ENCODE measurements at regions not wholly inside any gene's neighbourhood (a gene's known extent, or its start where the extent isn't known, plus 50 kb on each side); places are given as distances from the start of the nearest gene placed in this dataset.
"Not testable (repeated sequence)": the region's sequence is repeated elsewhere in the genome, so short reads cannot be mapped to it uniquely, and the experiment has no call there.

GRCh38 chr14:97155320-97155719 is 358.1 kb downstream of the VRK1 start:
- DNase-seq, result no peak

DNA sequence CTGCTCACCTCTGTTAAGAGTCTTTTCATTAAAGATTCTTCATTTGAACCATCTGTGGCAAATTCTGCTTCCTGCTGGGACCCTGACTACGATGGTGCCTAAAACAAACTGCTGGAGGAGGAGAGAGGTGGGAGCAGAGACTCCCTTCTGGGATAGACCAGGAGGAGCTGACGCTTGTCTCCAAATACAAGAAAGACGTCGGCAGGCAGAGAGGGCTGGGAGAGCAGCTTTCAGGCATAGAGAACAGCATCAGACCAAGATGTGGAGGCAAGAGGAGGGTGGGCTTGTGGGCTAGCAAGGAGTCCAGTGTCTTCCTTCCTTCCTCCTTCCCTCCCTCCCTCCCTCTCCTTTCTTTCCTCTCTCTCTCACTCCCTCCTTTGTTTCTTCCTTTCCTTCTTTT is 358.6 kb downstream of the VRK1 start:
- no peak for DNase-seq

- no peak for DNase-seq
Observed at GRCh38 chr14:97156705-97157104, 359.5 kb downstream of the VRK1 start.

GRCh38 chr14:97158102-97158501 is 360.9 kb downstream of the VRK1 start:
- no peak for DNase-seq

- DNase-seq, result no peak
Observed at GRCh38 chr14:97159124-97159523, 361.9 kb downstream of the VRK1 start.

DNA sequence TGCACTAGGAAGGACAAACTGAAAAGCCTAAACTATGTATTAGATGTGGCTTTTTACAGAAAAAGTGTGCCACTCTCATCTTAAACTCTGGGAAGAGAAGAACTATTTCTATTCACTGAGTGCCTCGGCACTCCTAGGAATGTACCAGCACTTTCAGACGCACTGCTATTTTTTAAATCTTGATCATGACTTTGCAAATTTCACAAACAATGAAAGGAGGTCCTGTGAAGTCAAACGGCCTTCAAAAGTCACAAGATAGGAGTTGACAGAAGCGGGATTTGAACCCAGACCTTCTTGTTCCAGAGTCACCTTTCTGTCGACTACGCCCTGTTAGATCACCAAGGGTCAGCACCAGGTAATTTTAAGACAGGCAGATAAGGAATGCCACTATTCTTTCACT is 365.4 kb downstream of the VRK1 start:
- no peak for DNase-seq

DNA sequence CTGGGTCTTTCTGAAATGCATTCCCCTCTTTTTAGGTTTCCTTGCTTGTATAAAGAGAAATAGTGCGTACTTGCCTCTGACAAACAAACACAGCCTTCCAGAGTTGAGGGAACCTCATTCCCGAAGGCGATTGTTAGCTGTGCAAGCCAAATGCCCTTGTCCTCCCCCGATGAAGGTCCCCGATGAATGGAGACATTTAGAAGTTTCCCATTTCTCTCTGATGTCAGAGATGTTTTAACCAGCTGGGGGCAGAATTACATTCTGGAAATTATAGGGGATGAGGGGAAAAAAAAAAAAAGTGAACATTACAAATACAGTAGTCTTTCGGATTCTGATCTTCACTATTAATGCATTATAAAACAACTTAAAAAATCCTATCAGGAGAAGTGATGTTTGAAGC is 366.8 kb downstream of the VRK1 start:
- DNase-seq, result no peak

DNA sequence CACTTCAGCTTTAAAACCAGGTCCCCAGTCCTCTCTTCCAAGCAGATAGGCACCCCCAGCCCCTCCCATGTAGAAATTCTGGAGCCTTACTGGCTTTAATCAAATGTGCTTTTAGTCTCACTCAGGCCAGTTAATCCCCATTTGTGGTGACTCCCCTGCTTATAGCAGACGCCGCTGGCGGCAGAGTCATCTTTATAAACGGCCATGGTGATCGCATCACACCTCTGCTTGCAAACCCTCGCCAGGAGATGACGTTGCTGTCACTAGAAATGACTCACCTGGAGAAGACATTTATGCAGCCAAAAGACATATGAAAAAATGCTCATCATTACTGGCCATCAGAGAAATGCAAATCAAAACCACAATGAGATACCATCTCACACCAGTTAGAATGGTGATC is 369.3 kb downstream of the VRK1 start:
- DNase-seq, result no peak

DNA sequence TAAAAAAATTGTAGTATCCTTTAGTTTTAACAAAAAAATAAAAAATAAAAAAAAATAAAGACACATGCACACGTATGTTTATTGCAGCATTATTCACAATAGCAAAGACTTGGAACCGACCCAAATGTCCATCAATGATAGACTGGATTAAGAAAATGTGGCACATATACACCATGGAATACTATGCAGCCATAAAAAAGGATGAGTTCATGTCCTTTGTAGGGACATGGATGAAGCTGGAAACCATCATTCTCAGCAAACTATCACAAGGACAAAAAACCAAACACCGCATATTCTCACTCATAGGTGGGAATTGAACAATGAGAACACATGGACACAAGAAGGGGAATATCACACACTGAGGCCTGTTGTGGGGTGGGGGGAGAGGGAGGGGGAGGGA is 370.4 kb downstream of the VRK1 start:
- not testable (repeated sequence) for DNase-seq

- DNase-seq, result no peak
Observed at GRCh38 chr14:97172644-97173043, 375.5 kb downstream of the VRK1 start.

DNA sequence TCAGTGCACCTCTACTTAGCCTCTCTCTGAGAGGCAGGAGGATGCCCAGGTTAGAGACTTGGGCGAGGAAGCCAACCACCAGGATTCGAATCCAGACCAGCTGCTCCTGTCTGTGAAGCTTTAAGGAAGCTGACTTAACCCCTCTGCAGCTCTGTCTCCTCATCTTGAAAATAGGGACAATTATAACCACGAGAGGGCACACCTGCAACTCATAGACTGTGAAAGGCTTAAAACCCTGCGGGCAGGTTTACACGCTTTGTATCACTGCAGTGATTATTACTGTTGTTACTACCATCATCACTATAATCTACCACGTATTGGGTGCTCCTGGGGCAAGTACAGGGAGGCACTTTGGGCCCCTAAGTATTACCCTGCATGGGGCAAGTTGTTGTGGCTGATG is 379.8 kb downstream of the VRK1 start:
- peak in 1 of 2 donors; percentile 33 for DNase-seq

DNA sequence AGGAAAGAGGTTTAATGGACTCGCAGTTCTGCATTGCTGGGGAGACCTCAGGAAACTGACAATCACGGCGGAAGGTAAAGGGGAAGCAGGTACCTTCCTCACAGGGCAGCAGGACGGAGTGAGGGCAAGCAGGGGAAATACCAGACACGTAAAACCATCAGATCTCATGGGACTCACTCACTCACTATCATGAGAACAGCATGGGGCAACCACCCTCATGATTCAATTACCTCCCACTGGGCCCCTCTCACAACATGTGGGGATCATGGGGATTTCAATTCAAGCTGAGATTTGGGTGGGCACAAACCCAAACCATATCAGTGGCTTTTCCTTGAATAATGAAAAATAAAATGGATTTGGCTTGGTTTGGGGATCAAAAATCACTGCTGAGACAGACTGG is 380.5 kb downstream of the VRK1 start:
- DNase-seq, result no peak

GRCh38 chr14:97178781-97179180 is 381.6 kb downstream of the VRK1 start:
- DNase-seq, result no peak

- DNase-seq, result peak; percentile 16 to 26
Observed at GRCh38 chr14:97179573-97179972, 382.4 kb downstream of the VRK1 start.

DNA sequence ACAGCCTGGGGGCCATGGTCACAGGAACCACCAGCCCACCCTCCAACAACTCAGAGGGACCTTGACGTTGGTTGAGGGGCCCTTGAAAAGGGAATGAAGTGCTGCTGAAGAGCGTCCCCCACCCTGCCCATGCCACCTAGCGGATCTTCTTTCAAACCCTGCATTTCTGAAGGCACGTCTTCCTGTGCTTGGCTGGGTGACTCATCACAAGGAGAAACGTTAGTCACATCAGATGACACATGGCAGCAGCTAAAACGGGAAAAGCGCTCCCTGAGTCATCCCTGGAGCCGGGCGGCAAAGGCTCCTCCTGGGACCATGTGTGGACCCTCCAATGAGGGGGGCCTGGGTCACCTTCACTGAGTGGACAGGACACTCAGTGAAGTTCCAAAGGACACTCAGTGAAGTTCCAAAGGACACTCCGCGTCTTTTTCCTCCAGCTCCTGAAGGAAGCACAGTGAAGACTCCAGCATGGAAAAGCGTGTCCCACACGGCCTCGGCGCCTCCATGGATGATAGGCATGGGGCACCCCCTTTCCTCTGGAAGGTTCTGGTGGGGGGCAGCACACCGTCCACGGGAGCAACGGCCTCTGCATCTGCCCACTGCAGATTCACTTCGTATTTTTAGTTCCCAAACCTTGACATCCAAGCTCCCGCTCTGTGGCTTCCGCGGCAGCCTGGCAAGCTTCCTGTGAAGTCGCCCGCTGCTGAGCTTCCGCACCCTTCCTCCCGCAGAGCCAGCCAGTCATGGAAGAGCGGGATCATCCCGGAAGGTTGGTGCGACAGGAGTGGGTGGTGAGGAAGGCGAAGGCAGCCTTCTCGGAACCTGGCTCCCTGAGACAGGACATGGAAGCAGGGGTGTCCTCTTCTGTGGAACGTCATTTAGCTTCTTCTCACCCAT is 383.4 kb downstream of the VRK1 start:
- DNase-seq, result no peak

DNA sequence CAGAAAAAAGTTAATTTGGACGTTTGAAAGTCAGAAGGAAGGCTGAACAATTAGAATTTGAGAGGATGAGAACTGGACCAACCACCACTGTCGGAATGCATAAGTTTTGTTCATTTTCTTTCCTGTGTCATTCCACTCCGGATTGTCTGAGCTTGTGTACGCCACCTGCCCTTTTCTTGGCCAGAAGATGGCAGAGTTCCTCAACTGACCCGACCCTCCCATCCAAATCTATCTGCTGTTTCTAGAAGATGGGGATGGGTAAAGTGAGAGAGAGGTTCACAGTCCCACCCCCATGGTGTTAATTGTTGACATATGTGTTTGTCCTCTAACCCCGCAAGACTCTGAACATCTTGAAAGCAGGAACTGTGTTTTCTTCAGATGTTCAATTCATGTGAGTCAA is 388.0 kb downstream of the VRK1 start:
- DNase-seq, result no peak

DNA sequence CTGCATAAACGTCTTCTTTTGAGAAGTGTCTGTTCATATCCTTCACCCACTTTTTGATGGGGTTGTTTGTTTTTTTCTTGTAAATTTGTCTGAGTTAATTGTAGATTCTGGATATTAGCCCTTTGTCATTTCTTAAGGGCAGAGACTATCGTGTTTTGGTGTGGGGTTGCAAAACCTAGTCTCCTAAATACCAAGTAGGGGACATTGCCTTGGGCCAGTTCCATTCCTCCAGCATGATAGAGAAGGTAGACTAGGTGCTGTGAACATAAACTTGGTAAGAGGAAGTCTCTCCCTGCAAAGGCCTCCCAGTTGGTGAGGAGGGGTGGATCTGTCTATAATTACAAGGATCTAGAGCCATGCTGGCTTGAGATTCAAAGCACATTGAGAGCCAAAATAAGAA is 390.7 kb downstream of the VRK1 start:
- no peak for DNase-seq

GRCh38 chr14:97196336-97196735 is 399.2 kb downstream of the VRK1 start:
- no peak for DNase-seq

- DNase-seq, result no peak
Observed at GRCh38 chr14:97198813-97199212, 401.6 kb downstream of the VRK1 start.

GRCh38 chr14:97200245-97200644 is 403.1 kb downstream of the VRK1 start:
- no peak for DNase-seq

DNA sequence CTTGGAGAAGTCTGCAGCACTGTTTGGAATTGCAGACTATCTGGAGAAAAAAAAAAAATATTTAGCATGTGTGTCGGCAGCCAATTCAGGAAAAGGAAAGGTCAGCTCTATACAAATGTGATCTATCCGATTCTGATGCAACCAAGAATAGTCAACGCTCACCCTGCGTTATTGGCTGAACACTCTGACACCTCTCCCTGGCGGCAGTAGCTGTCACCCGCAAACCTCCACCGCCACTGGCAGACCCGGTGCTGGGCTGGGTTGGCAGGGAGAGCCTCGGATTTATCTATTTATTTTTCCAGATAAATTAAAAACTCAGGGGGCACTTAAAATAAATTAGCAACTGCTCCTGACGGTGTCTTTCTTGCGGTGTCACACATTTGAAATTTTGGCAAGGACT is 409.7 kb downstream of the VRK1 start:
- no peak for DNase-seq

DNA sequence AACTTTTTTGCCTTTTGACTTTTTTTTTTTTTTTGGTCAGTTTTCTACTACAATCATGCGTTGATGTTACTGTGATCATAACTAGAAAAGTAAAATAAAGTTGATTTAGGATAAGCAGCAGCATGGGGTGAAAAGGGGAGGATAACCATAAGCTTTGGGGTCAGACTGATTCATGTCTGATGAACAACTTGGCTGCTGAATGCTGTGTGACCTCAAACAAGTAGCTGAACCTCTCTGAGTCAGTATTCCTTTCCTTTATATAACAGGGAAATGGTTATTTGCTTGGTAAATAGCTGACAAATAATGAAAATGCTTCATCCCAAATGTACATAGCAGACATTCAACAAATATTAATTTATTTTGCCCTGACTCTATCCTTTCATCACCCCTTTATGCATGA is 413.0 kb downstream of the VRK1 start:
- no peak for DNase-seq

DNA sequence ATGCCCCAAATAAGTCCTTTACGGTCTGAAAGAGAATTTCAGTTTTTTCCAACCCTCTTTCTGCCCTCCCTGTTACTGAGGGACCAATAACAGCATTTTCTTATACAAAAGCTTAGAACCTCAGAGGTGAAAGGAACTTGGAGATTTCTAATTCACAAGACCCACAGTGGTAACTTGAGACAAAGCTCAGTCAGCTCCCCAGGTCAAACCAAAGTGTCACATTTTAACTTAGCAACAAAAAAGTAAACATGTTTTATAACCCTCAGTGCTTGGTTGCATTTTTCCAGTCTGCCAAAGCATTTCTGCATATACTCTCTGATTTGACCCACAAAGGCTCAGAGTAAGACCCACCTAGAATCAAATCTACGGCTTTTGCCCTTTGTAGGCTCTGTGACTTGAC is 415.2 kb downstream of the VRK1 start:
- no peak for DNase-seq

DNA sequence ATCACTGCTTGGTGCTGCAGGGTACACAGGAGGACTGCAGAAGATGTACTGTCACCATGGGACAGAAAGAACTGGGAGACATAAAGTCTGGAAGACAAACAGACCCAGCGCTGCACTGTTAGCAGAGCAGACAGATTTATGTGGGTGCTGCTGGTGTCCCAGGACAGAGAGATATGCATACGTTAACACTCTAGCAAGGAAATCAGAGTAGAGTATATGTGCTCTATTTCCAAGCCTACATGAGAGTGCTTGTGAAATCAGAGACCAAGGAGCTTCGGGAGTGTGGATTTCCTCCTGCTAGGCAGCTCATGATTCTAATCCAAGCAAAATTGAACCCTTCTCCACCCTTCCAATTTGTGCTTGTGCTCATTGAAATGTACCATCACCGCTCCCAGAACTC is 416.5 kb downstream of the VRK1 start:
- DNase-seq, result no peak
